Activated T-cell treated with anti-CD3 and anti-CD28 coated beads, Interleukin-2, amount 50 U/mL, for 72 hours (primary cell): ENCODE measurements at regions not wholly inside any gene's neighbourhood (a gene's known extent, or its start where the extent isn't known, plus 50 kb on each side); places are given as distances from the start of the nearest gene placed in this dataset.
"Not testable (repeated sequence)": the region's sequence is repeated elsewhere in the genome, so short reads cannot be mapped to it uniquely, and the experiment has no call there.

Experiments used
- ATAC-seq, 2 donors: fragments of 150-1000 bp; cut with Tn5 transposase; replicated peaks in 1 of 2; 2 replicates each; pipeline ENCODE4 v1.10.0; 2021; ENCODE audit warnings: moderate library complexity in 2 of 2, mild to moderate bottlenecking in 1 of 2
- DNase-seq, 2 donors: peaks; one replicate each; pipeline ENCODE4 v3.0.0; 2021 to 2022; ENCODE audit warnings: mixed read lengths in 1 of 2
- H3K27ac Mint-ChIP-seq: one replicate; pipeline ENCODE4 v1.8.0; 2022; ENCODE audit warnings: mild to moderate bottlenecking, moderate library complexity, mixed read lengths
- H3K27me3 Mint-ChIP-seq: one replicate; pipeline ENCODE4 v1.8.0; 2022; ENCODE audit warnings: low read depth, mixed read lengths
- H3K36me3 Mint-ChIP-seq, 2 donors: one replicate each; pipeline ENCODE4 v1.8.0; 2022; ENCODE audit warnings: mixed read lengths in 2 of 2, mild to moderate bottlenecking in 1 of 2; ENCODE audit not compliant: insufficient read depth in 2 of 2
- H3K4me1 Mint-ChIP-seq: one replicate; pipeline ENCODE4 v1.8.0; 2022; ENCODE audit warnings: low read depth, mixed read lengths
- H3K4me3 Mint-ChIP-seq, 2 donors: one replicate each; pipeline ENCODE4 v1.8.0; 2022; ENCODE audit warnings: mild to moderate bottlenecking in 2 of 2, mixed read lengths in 2 of 2, moderate library complexity in 2 of 2
- H3K9me3 Mint-ChIP-seq, 2 donors: one replicate each; pipeline ENCODE4 v1.8.0; 2022; ENCODE audit warnings: mixed read lengths in 2 of 2

GRCh38 chr2:193461431-193461934 lies 1266.8 kb upstream of the TMEFF2 start:
- H3K27ac Mint-ChIP-seq, result no peak overlapping the region
- H3K9me3 Mint-ChIP-seq, result peaks cover 0 to 2% of the 10 kb centered on the region in 2 donors
- H3K27me3 Mint-ChIP-seq, result no peaks in the 10 kb centered on the region
- H3K4me3 Mint-ChIP-seq, result no peak overlapping the region
- ATAC-seq, result no peak
- H3K36me3 Mint-ChIP-seq, result no peaks in the 10 kb centered on the region
- no peak for DNase-seq
- H3K4me1 Mint-ChIP-seq, result no peaks in the 10 kb centered on the region

GRCh38 chr2:193446967-193447366 lies 1252.2 kb upstream of the TMEFF2 start:
- Mint-ChIP-seq H3K36me3 (no peaks in the 10 kb centered on the region), H3K27me3 (no peaks in the 10 kb centered on the region), H3K4me1 (no peaks in the 10 kb centered on the region), H3K4me3 (no peak overlapping the region), H3K27ac (no peak overlapping the region), H3K9me3 (no peaks in the 10 kb centered on the region)
- no peak for DNase-seq
- no peak for ATAC-seq

GRCh38 chr2:193442293-193442692 lies 1247.6 kb upstream of the TMEFF2 start:
- Mint-ChIP-seq H3K27me3 (no peaks in the 10 kb centered on the region), H3K4me3 (no peak overlapping the region)

GRCh38 chr2:193428336-193428818 lies 1233.6 kb upstream of the TMEFF2 start:
- DNase-seq, result no peak
- no peaks in the 10 kb centered on the region for H3K4me1 Mint-ChIP-seq
- no peak overlapping the region for H3K4me3 Mint-ChIP-seq

More at GRCh38 chr2:193442293-193442692, 1247.6 kb upstream of the TMEFF2 start:
- Mint-ChIP-seq H3K4me1 (no peaks in the 10 kb centered on the region), H3K9me3 (no peaks in the 10 kb centered on the region), H3K27ac (no peak overlapping the region), H3K36me3 (no peaks in the 10 kb centered on the region)
- ATAC-seq (no peak), DNase-seq (no peak)

GRCh38 chr2:193412368-193412767 lies 1217.6 kb upstream of the TMEFF2 start:
- peaks cover 5 to 13% of the 10 kb centered on the region in 2 donors for H3K9me3 Mint-ChIP-seq
- H3K4me3 Mint-ChIP-seq, H3K36me3 Mint-ChIP-seq, DNase-seq, H3K27ac Mint-ChIP-seq, ATAC-seq, H3K27me3 Mint-ChIP-seq, H3K4me1 Mint-ChIP-seq: not testable (repeated sequence)

More at GRCh38 chr2:193428336-193428818, 1233.6 kb upstream of the TMEFF2 start:
- no peaks in the 10 kb centered on the region for H3K27me3 Mint-ChIP-seq
- H3K27ac Mint-ChIP-seq, result no peak overlapping the region
- peaks cover 0 to 3% of the 10 kb centered on the region in 2 donors for H3K9me3 Mint-ChIP-seq
- ATAC-seq, result no peak
- no peaks in the 10 kb centered on the region for H3K36me3 Mint-ChIP-seq

- peaks cover 5 to 11% of the 10 kb centered on the region in 2 donors for H3K9me3 Mint-ChIP-seq
- ATAC-seq (no peak), DNase-seq (no peak)
- H3K4me1 Mint-ChIP-seq, result no peaks in the 10 kb centered on the region
- no peaks in the 10 kb centered on the region for H3K36me3 Mint-ChIP-seq
- no peak overlapping the region for H3K27ac Mint-ChIP-seq
- H3K27me3 Mint-ChIP-seq, result no peaks in the 10 kb centered on the region
- H3K4me3 Mint-ChIP-seq, result no peak overlapping the region
These were observed 1215.2 kb upstream of the TMEFF2 start for GRCh38 chr2:193409951-193410350.

GRCh38 chr2:193382583-193382982 lies 1187.8 kb upstream of the TMEFF2 start:
- H3K4me3 Mint-ChIP-seq, result no peak overlapping the region
- H3K27ac Mint-ChIP-seq, result no peak overlapping the region
- ATAC-seq (no peak), DNase-seq (no peak)
- H3K9me3 Mint-ChIP-seq, result no peaks in the 10 kb centered on the region
- no peaks in the 10 kb centered on the region for H3K36me3 Mint-ChIP-seq
- no peaks in the 10 kb centered on the region for H3K27me3 Mint-ChIP-seq
- H3K4me1 Mint-ChIP-seq, result peaks cover 5% of the 10 kb centered on the region

- Mint-ChIP-seq H3K27me3 (no peaks in the 10 kb centered on the region), H3K4me3 (no peak overlapping the region), H3K36me3 (no peaks in the 10 kb centered on the region), H3K4me1 (peaks cover 5% of the 10 kb centered on the region), H3K9me3 (no peaks in the 10 kb centered on the region), H3K27ac (no peak overlapping the region)
- no peak for DNase-seq
- peak; percentile 50 to 83 for ATAC-seq
These were observed 1183.1 kb upstream of the TMEFF2 start for GRCh38 chr2:193377789-193378188.

GRCh38 chr2:193373120-193373519 lies 1178.4 kb upstream of the TMEFF2 start:
- Mint-ChIP-seq H3K36me3 (no peaks in the 10 kb centered on the region), H3K9me3 (no peaks in the 10 kb centered on the region), H3K4me3 (no peak overlapping the region), H3K27ac (no peak overlapping the region), H3K4me1 (peaks cover 5% of the 10 kb centered on the region), H3K27me3 (no peaks in the 10 kb centered on the region)
- DNase-seq (no peak), ATAC-seq (no peak)

- no peaks in the 10 kb centered on the region for H3K36me3 Mint-ChIP-seq
- ATAC-seq, result no peak
These were observed 1176.5 kb upstream of the TMEFF2 start for GRCh38 chr2:193371200-193371599.

GRCh38 chr2:193368615-193369014 lies 1173.9 kb upstream of the TMEFF2 start:
- no peak for ATAC-seq
- Mint-ChIP-seq H3K9me3 (no peaks in the 10 kb centered on the region), H3K36me3 (no peaks in the 10 kb centered on the region)

More at GRCh38 chr2:193371200-193371599, 1176.5 kb upstream of the TMEFF2 start:
- H3K9me3 Mint-ChIP-seq, result no peaks in the 10 kb centered on the region
- no peaks in the 10 kb centered on the region for H3K27me3 Mint-ChIP-seq
- no peak overlapping the region for H3K4me3 Mint-ChIP-seq
- no peak overlapping the region for H3K27ac Mint-ChIP-seq
- DNase-seq, result no peak
- no peaks in the 10 kb centered on the region for H3K4me1 Mint-ChIP-seq

GRCh38 chr2:193357508-193357907 lies 1162.8 kb upstream of the TMEFF2 start:
- Mint-ChIP-seq H3K9me3 (no peaks in the 10 kb centered on the region), H3K36me3 (no peaks in the 10 kb centered on the region), H3K27me3 (no peaks in the 10 kb centered on the region), H3K4me3 (no peak overlapping the region), H3K27ac (no peak overlapping the region), H3K4me1 (no peaks in the 10 kb centered on the region)
- no peak for ATAC-seq
- DNase-seq, result no peak

More at GRCh38 chr2:193368615-193369014, 1173.9 kb upstream of the TMEFF2 start:
- no peak overlapping the region for H3K4me3 Mint-ChIP-seq
- H3K27me3 Mint-ChIP-seq, result no peaks in the 10 kb centered on the region
- no peaks in the 10 kb centered on the region for H3K4me1 Mint-ChIP-seq
- H3K27ac Mint-ChIP-seq, result no peak overlapping the region
- DNase-seq, result no peak

- not testable (repeated sequence) for DNase-seq, H3K27ac Mint-ChIP-seq, H3K27me3 Mint-ChIP-seq, H3K4me1 Mint-ChIP-seq, H3K9me3 Mint-ChIP-seq, ATAC-seq, H3K36me3 Mint-ChIP-seq, H3K4me3 Mint-ChIP-seq
These were observed 1158.0 kb upstream of the TMEFF2 start for GRCh38 chr2:193352665-193353242.

GRCh38 chr2:193350509-193350908 lies 1155.8 kb upstream of the TMEFF2 start:
- H3K4me1 Mint-ChIP-seq, result no peaks in the 10 kb centered on the region
- ATAC-seq (no peak), DNase-seq (no peak)
- H3K4me3 Mint-ChIP-seq, result no peak overlapping the region
- H3K9me3 Mint-ChIP-seq, result no peaks in the 10 kb centered on the region
- no peaks in the 10 kb centered on the region for H3K36me3 Mint-ChIP-seq
- H3K27ac Mint-ChIP-seq, result no peak overlapping the region
- no peaks in the 10 kb centered on the region for H3K27me3 Mint-ChIP-seq
